DMS79 treated with DMSO at 0.1 percent for 48 hours (cell line): ENCODE measurements at regions not wholly inside any gene's neighbourhood (a gene's known extent, or its start where the extent isn't known, plus 50 kb on each side); places are given as distances from the start of the nearest gene placed in this dataset.

ENCODE experiments used
- DNase-seq: peaks from one replicate; lab custom pipeline; 2025; lab: John Stamatoyannopoulos, UW

DNA sequence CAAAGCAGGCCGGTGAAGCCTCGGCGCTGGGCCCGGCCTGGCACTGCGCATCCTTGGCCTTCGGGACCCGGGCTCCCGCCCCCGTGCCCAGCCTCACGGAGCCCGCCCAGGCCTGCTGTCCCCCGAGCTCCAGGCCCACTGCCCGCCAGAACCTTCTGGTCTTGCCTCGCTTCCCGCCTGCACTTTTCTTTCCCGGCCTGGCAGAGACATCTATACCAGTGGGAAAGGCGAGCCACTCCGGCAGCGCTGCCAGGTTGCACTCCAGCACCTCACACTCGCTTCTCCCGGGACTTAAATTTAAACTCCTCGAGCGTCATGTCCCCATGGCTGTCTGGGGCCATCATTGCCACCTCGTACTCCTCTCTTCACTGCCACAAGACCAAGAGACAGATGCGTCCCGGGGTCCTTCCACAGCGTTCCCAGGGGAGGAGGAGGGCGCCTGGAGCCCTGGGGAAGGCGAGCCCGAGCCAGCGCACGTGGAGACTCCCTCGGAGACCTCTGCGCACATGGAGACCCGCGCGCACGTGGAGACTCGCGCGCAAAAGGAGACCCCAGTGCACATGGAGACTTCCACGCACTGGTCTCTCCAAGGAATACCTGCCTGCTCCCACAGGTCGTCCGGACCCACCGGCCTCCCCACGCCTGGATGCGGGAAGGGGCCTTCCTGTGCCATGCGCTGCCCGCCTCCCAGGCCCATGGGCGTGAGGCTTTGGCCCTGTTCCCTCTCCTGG lies 253.1 kb upstream of the SALL3 start:
- no peak for DNase-seq

DNA sequence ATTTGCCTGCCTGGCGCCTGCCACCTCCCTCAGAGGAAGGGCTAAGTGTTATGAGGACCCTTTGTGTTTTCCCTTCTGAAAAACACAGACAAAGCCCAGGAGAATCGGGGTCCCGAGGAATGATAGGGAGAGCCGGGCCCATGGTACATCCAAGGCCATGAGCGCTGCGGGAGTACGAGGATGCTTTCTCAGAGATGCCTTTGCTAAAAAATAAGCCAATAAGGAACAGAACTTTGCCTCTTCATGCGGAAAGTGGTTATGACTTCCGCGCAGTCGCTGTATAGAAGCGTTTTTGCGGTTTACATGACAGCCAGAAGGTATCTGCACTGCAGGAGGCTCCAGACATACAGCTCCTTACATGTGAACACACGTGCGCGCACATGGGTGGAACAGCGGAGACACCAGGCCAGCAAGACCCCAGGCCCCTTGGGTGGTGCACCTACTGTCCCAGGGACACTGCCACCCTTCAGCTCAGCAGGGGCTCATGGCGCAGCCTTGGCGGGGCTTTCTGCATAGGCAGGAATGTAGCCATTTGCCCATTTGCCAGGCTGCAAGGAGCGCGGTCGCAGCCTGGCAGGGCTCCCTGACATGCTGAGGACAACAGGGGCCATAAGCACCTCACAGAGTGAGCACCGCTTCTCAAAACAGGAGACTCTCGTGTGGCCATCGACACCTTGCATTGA lies 252.4 kb upstream of the SALL3 start:
- no peak for DNase-seq

DNA sequence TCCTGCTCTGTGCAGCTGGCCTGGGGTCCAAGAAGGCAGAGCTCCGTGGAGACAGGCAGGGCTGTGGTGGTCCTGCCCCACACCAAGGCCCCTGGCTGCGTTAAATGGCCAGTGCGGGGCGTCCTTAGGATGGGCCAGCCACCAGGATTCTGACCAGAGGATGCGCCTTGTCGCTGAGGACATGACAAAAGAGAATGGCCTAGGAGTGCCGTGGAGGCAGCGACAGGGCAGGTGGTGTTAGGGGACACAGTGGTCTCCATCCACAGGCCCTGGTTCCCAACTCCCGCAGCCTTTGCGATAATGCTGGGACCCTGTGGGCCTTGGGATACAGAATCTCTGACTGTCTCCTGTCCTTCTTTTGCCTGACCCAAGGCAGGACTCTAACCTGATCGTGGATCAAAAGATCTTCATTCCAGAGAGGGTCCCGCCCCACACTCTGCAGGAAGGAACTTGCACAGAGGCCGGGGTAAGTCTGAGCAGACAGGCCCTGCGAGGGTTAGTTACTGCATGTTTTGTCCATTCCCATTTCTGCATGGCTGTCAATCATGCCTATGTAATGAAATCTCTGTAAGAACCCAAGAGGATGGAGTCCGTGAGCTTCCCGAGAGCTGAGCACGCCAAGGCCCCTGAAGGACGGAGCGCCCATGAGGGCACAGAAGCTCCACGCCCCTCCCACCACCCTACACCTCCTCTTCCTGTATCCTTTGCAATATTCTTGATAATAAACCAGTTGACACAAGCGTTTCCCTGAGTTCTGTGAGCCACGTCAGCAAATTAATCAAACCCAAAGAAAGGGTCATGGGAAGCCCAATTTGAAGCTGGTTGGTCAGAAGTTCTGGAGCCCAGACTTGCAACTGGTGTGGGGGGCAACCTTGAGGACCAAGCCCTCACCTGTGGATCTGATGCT lies 251.5 kb upstream of the SALL3 start:
- DNase-seq = no peak

DNA sequence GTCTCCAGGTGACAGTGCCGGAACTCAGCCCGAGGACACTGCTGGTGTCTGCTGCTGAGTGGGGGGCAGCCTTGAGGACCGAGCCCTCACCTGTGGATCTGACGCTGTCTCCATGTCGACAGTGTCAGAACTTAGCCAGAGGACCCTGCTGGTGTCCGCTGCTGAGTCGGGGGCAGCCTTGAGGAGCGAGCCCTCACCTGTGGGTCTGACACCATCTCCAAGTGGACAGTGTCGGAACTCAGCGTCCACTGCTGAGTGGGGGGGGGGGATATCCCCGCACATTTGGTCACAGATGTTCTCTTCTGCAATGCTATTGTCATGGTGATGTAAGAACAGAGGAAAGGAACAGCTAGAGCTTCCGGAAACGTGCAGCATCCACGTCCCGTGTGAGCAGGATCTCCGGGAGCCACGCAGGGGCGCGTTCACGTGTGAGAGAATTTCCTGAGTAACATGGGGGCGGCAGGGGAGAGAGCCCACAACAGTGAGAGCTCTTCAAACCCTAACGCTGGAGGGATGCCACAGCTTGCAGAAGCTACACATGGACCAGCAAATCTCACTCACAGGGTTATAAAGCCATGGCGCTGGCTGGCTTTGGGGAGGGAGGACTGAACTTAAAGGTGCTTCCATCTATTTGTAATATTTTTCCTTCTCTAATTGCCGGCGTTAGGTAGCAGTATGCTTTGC lies 250.7 kb upstream of the SALL3 start:
- DNase-seq = no peak

DNA sequence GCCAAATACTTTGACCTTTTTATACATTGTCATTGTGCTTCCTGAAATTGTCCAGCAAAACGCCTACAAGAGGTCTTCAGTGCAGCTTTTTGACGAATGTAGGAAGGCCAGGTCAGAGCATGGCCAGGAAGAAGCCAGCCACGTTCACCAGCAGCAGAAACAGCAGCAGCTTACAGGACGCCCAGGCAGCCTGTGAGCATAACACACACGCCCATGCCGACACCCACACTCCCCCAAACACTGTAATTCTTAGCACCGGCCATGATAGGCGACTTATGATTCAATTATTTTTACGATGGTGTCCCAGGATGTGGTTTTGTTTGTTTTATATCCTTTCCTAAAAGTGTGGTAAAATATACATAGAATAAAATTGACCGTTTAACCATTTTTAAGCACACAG lies 249.1 kb upstream of the SALL3 start:
- DNase-seq = no peak

DNA sequence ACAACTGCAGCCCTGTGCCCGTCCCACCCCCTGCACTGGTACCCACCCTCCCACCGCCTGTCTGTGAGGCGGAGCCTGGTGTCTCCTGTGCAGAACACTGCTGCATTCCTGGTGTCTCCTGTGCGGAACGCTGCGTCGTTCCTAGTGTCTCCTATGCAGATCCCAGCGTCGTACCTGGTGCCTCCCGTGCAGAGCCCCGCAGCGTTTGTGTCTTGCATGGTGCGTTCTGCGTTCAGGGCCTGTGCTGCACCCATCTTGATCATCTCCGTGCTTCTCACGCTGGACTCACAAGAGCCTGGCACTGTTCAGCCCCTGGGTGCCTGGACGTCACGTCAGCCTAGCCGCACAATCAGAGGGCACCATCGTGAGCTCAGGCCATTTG lies 248.6 kb upstream of the SALL3 start:
- DNase-seq = no peak

DNA sequence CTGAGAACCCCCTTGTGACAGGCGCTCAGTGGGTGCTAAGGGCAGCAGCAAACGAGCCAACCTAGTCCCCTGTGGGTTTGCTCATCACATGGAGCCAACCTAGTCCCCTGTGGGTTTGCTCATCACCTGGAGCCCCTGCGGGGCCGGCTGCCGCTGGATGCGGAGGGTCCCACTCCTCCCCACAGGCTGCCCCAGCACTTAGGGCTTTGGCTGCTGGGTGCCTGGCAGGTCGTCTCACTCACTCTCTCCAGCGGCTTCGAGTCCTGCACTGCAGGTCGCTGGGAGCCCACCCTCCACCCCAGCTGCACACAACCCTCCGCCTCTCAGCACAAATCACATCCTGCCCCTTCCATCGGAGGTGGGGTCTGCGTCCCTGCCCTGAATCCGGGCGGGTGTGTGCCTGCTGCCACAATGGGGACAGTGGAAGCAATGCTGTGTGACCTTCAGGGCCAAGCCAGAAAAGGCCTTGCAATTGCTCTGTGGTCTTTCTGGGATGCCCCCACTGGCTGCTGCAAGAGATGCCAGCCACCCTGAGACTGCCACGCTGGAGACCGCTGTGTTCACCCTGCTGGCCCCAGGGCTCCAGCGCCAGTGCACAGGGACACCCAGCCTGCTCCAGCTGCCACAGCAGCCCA lies 248.1 kb upstream of the SALL3 start:
- DNase-seq = no peak

DNA sequence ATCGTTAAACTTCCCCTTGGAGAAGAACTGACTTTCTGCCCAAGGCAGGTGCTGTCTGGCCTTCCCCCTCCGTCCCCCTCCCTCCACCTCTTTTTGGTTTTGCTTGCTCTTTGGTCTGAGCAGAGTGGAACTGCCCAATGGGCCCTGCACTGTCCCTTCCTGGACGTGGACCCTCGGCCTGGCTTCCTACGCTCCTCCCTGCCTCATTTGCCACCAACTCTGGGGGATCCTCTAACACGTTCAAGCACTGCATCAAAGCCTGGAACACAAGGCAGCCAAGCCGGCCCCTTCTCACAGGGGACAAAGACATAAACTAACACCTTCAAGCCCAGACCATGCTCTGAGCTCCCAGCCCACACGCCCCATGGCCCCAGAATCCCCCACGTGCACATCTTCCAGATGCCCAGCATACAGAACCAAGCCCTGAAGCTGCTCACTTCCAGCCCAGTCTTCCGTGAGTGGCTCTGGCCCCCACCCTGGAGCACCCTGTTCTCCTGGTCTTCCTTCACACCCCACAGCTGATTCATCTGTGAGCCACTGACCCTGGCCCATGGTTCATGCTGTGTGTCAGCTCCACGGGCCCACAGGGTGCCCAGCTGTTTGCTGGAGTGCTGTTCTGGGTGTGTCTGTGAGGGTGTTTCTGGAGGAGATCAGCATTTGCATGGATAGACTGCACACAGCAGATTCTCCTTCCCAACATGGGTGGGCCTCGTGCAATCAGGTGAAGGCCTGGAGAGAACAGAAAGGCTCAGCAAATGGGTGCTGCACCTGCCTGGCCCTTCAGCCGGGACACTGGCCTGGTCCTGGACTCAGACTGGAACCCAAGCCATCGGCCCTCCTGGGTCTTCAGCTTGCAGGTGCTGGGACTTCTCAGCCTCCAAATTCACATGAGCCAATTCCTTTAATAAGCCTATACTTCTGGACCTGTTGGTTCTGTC lies 247.1 kb upstream of the SALL3 start:
- DNase-seq = no peak

DNA sequence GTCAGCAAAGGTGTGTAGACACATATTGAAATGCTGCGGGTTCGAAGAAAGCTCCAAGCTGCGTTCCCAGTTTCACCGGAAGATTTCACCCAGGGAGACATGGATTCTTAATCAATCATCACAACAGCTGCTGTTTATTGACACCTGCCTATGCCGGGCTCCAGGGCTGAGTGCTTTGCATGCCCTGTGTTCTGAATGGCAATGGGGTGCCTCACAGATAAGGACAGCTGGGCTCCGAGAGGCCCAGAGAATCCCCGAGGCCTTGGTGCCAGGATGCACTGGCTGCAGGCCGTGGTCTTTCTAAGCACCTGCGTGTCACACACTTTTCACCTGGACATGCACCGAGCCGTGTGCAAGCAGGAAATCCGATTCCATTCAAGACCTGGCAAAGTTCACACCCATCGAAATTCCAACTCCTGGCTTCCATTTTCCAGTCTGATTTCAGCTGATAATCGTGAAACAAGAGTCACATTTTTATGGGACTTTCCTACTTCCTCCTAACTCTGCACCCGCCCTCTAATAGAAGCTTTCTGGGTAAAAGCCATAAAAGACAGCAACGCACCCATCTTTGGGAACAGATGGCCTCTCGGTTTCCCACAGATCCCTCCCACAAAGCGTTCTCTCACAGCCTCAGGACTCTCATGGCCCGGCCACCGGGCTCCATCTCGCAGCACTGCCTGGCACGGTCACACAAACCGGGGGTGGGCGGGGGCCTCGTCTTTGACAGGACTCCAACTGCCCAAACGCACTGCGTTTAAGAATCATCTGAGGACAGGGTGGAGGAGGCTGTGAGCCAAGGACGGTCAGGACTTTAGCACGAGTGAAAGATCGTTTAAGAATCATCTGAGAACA lies 245.6 kb upstream of the SALL3 start:
- no peak for DNase-seq

DNA sequence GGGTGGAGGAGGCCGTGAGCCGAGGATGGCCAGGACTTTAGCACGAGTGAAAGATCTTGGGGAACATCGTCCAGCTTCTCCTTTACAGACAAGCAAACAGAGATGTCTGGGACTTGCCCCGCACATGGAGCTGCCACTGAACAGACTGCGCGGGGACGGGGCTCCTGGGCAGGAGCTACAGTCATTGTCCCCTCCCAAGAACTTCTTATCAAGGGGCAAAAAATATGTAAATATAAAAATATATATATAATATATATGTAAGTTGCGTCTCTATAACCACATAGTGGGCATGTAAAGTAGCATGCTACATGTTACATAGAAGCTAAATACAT lies 245.0 kb upstream of the SALL3 start:
- DNase-seq = no peak

DNA sequence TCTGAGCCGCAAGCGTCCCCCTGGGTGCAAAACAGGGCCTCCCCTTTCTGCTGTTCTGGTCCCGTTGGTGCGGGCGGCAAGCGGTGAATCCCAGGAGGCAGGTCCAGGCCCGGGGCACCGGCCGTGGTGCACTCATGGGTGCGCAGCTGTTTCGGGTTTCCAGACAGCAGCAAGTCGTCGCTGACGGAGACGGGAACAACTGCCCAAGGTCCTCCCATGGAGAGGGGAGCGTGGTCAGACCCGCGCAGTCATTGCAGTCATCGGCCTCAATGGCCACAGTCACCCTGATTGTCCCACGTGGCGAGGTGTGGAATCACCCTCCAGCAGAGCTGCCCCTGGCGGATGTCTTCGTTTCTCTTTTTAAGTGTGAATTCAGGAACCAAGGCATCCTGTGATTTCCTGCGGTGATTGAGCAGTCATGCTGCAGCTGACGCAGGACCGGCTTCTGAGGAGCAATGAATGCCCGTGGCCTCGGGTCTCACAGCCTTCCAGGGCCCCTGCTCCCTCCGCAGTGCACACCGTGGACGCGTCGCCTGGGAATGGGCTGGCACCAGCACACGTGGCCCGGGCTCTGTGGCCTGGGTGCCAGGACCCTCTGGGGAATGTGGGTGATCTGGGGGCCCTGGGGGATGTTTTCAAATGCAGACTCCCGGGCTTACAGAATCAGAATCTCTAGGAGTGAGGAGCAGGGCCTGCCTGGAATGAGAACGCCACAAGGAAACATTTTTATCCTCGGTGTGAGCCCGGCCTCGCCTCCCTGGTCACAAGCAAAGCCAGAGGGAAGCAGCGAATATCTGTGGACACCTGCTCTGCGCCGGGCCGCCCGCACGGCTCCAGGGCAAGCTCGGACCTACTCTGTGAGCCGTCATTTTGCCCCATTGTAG lies 244.2 kb upstream of the SALL3 start:
- no peak for DNase-seq

DNA sequence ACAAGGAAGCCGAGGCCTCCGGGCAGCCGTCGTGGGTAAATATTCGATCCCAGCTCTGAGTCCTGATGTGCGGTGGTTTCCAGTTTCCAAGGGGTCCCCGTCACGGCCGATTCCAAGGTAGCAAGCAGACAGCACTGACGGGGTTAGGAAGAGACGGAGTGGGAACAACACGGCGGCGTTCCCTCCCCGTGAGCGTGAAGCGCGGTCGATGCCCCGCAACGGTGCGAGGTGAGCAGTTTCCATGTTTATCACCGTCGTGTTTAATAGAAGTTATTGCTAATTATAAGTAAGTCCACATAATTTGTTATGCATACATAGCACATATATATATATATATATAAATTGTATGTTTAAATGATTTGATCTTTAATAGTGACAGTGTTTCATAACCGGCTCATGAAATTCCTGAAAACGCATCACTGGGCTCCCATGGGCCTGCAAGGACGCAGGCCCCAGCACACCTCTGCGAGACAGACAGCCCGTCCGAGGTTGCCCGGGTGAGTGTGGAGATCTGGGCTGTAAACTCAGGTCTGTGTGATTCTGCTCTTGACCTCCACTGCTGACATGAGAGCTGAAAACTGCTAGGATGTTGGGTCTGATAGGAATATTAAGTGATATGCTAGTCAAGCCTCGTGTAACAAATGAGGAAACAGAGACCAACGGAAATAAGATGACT lies 243.5 kb upstream of the SALL3 start:
- DNase-seq = no peak

DNA sequence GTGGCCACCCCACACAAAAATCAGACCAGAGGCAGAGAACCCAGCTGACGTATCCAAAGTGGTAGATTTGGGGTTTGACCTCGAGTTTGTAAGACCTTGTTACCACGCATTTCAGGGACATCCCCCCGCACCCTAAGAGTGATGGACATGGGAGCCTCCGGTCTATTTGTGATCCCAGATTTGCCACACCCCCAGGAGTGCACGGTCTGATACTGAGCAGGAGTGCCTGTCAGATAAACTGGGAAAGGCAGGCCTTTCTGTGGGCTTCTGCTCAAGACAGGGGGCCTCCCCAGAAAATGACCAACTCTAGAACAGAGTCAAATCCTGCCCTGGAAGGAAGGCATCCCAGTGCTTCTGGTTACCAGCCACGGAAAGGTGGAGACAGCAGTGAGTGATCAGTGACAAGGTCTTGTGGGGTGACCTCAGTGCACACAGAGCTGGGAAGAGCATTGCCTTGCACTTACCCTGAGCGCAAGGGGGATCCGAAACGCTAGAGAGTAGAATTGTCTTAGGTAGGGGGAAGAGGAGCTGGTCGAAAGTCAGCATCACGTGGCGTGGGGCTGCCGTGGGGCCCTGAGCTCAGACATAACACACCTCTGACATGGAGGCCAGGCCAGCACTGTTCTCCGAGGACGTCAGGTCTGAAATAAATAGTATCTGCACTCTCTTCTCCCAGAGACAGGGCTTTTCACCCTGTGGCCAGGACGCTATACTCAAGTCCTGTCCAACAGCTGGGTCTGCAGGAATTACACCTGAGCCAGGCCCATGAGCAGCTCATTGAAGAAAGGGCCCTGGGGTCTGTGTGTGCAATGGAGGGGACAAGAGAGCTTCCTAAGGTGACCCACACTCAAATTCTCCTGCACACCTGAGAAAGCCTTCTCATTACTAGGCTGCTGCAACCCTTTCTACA lies 242.4 kb upstream of the SALL3 start:
- DNase-seq = no peak

DNA sequence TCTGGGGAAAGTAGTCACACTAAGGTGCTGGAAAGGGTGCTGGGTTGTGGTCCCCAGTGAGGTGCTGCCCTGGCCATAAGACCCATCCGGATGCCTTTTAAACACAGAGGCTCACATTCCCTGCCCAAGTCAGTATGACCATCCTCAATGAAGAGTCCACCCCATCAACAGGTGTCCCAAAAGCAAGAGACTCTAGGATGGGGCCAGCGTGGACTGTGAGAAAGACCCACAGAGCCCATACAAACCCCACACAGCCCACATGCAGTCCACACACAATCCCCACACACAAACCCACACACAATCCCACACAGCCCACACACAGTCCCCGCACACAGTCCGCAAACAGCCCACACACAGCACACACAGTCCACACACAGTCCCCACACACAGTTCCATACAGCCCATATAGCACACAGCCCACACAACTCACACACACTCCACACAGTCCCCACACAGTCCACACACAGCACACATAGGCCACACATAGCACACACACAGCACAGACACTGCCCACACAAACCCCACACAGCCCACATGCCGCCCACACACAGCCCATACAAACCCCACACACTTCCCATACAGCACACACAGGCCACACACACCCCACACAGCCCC lies 241.4 kb upstream of the SALL3 start:
- DNase-seq = no peak

DNA sequence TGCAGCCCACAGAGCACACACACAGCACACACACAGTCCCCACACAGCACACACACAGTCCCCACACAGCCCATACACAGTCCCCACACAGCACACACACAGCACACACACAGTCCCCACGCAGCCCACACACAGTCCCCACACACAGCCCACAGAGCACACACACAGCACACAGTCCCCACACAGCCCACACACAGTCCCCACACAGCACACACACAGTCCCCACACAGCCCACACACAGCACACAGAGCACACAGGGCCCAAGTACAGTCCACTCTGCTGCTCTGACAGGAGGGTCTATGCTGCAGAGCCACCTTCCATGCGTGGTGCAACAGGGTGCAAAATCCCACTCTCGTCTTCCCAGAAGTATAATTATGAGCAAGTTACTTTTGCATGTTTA lies 240.5 kb upstream of the SALL3 start:
- no peak for DNase-seq

DNA sequence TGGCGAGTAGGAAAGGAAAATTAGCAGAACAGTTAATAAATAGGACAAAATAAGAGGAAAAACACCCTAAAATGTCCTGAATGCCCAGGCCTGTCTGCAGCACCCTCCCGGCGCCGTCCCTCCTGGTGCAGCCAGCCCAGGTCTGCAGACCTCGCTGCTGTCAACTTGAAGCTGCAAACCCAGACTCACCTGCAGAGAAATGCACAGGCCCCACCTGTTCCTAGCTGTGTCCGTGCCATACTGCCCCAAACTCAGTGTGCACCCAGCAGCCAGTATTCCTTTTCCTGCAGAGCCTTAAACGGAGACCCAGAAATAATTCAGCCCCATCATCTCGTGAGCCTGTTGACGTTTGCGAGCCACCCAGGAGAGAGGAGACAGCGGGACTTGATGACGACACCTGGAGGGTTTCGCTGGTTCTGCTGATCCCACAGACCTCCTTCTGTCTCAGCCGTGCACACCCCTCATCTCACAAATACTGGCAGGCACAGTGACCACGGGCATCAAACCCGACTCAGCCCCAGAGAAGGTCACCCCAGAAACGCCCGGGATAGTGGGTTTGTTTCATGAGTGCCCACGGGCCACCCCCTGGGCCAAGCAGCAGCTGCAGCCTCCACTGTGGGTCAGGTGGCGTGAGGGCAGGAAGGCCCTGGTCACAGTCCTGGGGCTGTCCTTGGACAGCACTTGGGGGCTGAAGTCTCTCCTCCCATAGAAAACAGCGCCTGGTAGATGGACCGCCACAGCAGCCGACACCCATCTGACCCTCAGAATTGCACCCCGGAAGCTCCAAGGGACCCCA lies 239.5 kb upstream of the SALL3 start:
- no peak for DNase-seq
